ENCODE measurements at regions not wholly inside any gene's neighbourhood (a gene's known extent, or its start where the extent isn't known, plus 50 kb on each side); places are given as distances from the start of the nearest gene placed in this dataset.

DNA sequence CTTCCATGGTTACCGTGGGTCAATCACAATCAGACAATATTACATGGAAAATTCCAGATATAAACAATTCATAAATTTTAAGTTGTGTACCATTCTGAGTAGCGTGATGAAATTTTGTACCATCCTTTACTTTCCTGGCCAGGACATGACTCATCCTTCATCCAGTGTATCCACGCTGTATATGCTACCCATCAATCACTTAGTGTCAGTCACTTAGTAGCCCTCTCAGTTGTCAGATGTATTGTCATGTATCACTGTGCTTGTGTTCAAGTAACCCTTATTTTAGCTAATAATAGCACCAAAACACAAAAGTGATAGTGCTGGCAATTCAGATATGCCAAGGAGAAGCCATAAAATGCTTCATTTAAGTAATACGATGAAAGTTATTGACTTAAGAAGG is 282.6 kb downstream of the CPS1 start:
- TF ChIP-seq POLR2A (IDR thresholded peaks at IDR 0.05; ENCODE audit: low read depth, low read length): no peak
- no peak for TF ChIP-seq TAF1 (IDR thresholded peaks at IDR 0.05; ENCODE audit: borderline replicate concordance, low read depth, low read length)

Measured in GM12892 (cell line).